GM18517 (cell line): ENCODE measurements at regions not wholly inside any gene's neighbourhood (a gene's known extent, or its start where the extent isn't known, plus 50 kb on each side); places are given as distances from the start of the nearest gene placed in this dataset.
"Not testable (repeated sequence)": the region's sequence is repeated elsewhere in the genome, so short reads cannot be mapped to it uniquely, and the experiment has no call there.

Experiments used
- ATAC-seq: cut with Tn5 transposase; IDR thresholded peaks from one replicate; pipeline ENCODE4 v1.9.1; 2021; ENCODE audit warnings: mild to moderate bottlenecking, moderate library complexity; ENCODE audit not compliant: unreplicated experiment

DNA sequence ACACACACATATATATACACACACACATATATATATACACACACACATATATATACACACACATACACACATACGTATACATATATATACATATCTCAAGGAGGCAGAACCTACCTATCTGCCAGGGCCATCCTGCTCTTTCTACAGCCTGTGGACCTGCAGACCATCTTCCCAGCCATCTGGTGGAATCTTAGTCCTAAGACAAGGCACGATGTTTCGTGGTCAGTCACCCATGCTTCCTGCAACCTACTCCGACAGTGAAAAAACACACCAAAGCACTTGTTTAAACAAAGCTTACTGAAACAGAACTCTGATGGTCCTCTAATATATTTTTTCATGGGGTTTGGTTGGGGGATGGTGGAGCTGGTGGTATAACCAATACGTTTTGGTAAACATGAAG, 164.2 kb upstream of the ZNF521 start:
- no peak for ATAC-seq

DNA sequence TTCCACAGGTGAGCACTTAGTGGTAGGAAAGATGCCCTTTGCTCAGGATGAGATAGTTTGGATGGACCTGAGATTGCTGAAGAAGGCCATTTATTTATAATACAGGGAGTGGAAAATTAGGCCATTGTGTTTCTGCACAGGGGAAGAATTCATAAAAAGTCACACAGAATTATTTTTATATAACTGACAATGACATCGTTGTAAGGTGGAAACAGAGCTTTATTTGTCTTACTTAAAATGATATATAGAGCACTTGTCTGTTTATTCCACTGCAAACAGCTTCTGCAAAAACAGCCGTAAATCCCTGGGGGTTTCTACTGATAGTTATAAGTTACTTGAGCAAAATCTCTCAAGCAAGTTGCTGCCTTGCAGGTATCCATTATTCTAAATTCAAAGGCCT, 158.1 kb upstream of the ZNF521 start:
- ATAC-seq: no peak

DNA sequence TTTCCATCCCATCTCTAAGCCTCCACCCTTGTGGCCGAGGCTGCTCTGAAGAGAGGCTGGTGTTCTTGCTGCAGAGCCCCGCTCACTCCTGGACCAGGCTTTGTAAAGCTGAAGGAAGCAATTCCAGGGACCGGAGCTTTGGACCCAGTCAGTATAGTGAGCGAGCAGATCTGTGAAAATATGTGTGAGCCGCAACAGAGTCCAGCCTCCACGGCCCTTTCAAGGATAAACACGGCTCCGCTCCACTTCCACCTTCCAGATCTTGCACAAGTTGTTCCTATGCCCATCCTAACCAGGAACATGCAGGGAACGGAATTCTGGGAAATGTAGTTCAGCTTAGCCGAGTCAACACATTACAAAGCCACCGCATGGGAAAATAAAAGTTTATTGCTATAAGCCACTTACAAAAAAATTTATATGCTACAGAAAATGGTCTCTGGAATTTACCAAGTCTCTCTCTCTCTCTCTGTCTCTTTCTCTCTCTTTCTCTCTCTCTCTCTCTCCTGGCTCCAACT, 151.7 kb upstream of the ZNF521 start:
- no peak for ATAC-seq

DNA sequence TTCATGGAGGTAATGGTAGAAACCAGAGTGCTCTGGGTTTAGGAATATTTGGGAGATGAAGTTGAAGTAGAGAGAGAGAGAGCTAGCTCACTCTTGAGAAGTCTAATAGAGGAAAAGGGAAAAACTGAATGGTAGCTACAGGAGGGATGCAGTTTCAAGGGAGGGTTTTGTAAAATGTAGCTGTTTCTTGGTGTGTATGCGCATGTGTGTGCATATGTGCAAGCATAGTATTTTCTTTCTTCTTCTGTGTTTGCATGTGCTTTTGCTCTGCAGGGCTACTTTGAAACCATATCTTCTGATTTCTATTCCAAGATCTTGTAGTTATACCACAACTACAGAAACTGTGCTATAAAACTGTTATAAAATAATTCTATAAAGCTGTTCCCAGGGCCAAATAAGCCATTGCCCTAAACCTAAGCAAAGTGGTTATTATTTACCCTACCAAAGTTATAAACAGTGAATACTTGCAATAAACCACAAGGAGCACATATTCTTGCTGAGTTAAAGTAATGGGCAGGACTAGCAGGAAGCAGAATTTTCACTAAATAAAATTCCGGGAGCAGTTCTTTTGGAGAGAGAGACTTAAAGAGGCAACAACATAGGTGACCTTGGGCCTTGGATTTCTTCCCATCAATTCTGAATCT, 145.3 kb upstream of the ZNF521 start:
- ATAC-seq: no peak

DNA sequence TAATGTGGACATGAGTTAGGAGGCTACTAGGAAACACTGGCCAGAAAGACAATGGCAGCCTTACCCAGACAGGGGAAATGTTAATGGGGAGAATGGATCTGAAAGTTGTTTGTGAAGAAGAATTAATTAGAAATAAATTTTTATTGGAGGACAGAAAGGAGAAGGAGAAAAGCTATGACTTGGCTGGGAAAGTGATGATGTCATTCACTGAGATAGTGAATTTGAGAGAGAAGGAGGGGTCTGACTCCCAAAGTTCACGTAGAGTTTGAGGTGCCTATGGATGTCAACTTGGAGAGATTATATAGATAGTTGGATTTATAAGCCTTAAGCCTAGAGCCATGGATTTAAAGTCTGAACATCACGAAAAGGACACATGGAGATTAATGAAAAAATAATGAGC, 144.6 kb upstream of the ZNF521 start:
- no peak for ATAC-seq

DNA sequence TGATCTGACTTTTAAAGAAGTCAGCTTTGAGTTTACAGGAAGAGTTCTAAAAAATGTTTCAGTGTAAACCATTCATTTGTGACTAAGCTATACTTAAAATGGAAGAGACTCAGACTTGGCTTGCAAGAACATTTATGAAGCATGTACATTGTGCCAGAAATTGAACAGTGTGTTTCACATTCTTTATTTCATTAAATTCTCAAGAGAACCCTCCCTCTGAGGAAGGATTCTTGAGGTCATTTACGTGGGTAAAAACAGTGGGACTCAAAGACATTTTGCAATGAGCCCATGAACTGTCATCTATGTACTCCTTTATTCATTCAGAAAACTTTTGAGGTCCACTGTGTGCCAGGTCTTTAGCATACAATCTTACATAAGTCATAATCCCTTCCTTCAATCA, 143.6 kb upstream of the ZNF521 start:
- no peak for ATAC-seq

DNA sequence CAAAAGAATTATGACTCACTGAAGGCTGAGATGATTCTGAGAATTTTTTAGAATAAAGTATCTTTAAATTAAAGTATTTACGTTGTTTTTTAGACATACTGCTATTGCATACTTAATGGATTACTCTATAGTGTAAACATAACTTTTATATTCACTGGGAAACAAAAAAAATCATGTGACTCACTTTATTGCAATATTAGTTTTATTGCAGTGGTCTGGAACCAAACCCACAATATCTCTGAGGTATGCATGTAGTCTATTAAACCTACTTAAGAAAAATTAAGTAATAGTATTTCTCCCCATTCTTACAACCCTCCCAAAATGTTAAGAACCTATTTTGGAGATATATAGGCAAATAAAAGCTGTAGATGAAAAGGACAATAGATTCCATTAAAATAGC, 142.9 kb upstream of the ZNF521 start:
- no peak for ATAC-seq

DNA sequence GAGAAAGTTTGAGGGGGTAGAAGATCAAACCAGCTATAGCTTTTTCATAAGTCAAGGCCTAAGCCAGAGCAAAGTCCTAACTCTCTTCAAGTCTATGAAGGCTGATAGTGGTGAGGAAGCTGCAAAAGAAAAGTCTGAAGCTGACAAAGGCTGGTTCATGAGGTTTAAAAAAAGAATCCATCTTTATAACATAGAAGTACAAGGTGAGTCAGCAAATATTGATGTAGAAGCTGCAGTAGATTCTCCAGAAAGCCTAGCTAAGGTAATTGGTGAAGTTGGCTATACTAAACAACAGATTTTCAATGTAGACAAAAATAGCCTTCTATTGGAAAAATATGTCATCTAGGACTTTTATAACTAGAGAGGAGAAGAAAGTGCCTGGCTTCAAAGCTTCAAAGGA, 141.4 kb upstream of the ZNF521 start:
- no peak for ATAC-seq

DNA sequence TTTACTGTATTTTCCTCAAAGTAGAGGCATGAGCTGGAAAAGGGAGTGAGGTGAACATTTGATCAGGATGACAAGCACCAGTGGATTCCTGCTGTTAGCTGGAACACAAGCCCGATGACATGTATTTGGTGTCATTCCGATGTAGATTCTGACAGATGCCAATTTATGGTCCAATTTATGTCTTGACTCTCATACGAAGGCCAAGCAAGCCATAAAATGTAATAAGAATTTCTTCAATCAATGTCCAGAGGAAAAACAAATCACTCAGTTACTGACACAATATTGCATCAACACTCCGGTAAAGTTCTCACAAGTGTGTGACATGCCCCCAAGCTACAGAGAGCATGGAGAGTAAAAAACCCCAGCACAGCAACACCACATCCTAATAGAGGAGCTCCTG, 138.3 kb upstream of the ZNF521 start:
- no peak for ATAC-seq

DNA sequence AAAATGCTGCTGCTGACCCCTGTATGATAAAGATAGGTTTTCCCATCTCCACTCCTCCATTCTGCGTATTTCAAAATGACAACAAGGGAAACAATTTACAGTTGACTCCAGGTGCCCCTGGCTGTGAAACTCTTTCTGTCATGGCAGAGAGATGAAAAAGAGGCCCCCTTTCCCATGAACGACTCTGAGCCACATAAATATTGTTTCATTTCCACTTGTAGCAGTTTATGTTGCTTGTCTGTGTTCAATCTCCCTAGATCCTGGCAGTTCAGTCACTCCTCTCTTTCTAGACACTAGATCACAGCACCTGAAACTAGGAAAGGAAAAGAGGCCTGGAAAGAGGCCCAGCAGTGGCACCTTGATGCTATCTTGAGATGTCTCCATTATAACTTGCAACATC, 121.0 kb upstream of the ZNF521 start:
- no peak for ATAC-seq

DNA sequence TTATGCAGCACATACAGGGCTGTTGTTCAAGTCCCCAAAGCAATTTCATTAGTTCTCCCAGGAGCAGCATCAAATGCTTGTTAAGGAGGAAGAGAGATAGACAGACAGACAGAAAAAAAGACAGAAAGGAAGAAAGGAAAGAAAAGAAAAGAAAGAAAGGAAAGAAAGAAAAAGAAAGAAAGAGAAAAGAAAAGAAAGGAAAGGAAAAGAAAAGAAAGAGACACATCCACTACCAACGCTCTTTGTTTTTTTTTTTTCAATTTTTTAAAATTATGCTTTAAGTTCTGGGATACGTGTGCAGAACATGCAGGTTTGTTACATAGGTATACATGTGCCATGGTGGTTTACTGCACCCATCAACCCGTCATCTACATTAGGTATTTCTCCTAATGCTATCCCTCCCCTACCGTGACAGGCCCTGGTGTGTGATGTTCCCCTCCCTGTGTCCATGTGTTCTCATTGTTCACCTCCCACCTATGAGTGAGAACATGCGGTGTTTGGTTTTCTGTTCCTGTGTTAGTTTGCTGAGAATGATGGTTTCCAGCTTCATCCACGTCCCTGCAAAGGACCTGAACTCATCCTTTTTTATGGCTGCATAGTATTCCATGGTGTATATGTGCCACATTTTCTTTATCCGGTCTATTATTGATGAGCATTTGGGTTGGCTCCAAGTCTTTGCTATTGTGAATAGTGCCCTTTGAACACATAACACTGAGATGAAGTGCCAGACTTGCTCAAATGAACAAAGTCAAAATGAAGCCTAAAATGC, 119.0 kb upstream of the ZNF521 start:
- ATAC-seq: not testable (repeated sequence)

DNA sequence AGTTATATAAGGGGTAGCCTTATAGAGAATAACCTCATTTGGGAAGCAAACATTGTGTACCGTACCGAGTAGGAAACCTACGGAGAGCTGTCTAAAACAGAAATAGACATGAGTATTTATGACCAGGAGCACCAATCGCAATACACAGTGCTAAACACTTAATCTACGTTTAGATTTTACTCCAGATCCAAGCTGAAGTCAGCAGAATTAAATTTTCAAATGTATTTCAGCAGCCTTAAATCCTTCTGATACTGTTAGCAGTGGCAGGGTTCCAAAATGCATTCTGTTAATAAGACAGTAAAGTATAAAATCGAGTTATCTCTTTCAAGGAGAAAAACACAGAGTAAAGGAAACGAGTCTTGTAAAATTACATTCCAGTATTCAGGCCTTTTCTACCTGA, 118.1 kb upstream of the ZNF521 start:
- no peak for ATAC-seq

DNA sequence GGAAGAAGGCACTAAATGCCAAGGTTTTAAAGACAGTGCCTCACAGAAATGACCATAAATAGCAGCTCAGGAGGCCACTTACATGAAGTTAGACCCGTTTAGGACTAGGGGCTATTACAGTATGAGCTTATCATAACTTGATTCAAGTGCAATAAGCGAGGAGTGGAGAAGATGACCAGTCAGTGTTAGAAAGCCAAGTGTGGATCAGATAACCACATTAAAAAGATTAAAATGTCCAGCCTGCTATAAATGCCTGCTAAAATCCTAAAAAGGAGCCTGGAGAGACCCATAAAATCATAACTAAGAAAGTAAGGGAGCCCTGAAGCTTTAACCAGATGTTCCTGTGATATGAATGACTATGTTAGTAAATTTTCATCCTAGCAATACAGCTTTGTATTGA, 117.5 kb upstream of the ZNF521 start:
- no peak for ATAC-seq

DNA sequence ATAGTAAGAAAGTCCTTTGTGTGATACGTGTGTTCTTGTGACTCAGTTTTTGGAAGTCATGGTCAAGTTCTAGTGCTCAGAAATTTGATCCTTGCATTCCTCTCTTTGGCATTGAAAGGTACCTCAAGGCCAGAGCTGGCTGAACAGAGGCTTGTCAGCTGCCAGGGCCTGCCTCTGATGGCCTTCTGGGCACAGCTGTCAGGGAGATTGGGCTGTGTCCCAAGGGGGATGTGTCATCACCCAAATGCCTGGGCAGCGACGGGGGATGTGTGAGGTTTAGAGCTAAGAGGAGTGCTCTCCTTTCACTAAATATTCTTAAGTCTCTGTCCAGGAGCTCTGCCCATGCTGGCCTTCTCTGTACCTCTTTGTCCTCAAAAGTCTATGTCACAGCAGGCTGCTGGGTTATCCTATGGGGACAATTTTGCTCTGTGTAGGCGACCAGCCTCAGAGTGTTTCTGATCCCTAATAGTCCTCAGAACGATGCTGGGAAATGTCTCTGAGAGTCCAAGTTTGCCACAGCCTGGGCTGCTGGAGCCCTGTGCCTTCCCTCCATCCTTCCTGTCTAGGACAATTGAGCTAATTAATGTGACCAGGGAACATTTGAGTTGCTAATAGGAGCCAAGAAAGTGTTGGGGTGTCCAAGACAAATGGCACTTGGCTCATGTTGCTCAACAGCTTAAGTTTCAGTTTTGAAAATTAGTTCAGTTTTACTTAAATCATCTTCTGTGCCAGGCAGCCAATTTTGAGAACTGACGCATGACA, 115.4 kb upstream of the ZNF521 start:
- no peak for ATAC-seq

DNA sequence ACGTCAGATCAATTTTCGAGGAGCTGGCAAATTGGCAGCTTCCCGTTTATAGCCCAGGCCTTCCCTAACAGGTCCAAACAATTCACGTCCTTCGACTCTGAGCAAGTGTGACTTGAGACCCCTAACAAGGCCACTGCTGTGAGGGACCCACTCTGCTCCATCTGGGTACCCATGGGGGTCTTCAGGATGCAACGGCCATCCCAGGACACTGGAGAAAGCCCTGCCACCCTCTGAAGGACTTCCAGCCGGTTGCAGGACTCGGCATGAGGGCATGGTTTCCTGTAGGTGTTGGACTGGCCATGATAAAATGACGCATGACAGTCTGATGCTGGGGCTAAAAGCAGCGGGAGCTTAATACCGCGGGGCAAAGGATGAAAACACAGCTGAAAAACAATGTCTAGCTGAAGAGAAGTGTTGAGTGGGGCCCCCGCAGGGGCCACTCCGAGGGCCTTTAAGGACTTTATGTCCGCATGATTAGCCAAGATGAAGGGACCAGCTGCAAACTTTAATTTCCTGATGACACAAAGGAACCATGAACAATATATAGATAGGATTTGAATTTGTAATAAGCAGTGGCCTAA, 113.3 kb upstream of the ZNF521 start:
- ATAC-seq: no peak

DNA sequence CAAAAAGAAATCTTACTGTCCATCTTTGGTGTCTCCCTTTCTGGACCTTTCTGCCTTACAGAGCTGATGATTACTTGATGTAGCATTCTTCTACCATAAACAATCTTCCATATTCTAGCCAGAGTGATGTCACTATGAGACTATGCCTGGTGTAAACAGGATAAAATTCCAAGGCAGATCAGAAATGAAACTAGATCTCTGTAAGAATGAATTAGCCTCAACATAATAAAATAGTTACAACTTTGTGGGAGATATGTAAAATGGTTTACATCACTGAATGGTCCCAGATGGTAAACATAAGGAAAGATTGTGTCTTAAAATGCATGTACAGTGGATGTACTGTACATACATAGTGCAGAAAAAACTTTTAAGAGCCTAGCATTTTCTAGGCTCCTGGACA, 112.3 kb upstream of the ZNF521 start:
- ATAC-seq: no peak

DNA sequence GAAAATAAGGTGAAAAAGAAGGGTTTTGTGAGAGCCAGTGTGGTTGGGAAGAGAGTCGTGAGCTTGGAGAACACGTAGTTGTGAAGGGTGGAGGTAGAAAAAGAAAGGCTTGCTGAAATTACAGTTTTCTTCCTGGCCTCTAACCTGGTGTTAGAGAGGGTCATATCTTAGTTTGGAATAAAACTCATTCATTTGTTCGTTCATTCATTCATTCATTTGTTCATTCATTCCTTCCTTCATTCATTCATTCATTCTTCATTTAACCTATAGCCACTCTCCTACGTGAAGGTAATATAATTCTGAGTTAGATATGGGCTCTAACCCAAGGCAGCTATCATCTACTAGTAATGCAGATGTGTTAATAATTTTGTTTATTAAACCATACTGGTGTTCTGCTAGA, 111.8 kb upstream of the ZNF521 start:
- ATAC-seq: no peak

DNA sequence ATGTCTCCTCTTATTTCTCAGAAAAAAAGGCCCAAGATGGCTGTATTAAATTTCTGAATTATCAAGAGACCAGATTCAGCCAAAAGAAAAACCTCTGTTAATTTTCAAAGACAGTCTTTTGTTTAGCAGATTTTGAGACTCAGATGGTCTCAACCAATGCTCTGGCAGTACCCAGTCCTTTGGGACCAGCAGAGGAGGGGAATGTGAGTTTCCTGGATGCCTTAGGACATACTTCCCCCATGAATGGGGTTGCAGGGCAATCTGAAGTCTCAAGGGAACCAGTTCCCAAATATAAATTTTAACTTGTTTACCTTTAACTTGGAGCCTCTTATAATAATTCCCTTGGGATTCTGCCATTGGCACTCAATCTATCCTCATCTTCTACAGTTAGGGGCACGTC, 107.8 kb upstream of the ZNF521 start:
- ATAC-seq: no peak

DNA sequence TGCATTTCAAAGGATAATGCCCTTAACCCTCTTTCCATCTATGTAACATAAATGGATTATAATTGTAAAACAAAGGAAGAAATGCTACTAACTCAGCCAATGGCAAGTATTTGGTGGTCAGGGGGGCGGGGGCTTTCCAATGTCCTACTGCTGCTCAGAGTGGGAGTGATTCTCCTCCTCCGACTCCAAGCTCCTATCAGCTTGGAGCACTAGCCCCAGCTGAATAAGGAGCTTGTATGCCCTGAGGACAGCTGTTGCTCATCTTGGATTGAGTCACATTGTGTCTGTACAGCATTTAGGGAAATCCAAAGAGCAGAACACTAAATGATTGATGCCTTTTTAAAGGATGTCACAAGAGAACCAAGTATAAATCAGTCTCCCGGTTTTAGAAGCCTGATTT, 105.6 kb upstream of the ZNF521 start:
- ATAC-seq: no peak

DNA sequence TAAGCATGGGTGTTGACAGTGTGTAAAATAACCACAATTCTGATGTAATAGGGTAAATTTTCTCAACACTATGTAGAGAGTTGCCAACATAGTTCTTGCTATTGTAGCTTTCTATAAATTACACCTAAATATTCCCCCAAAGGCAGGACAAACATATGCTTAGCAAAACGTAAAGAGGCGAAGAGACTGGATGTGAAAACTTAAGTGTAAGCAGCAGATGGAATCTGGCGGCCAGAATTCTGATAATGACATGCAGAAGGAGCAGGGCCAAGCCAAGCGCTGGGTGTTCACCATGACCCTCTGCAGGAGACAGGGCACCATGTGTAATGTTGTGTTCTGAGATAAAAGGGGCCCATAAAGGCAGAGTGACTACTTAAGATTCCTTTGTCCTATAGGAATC, 105.2 kb upstream of the ZNF521 start:
- ATAC-seq: no peak

DNA sequence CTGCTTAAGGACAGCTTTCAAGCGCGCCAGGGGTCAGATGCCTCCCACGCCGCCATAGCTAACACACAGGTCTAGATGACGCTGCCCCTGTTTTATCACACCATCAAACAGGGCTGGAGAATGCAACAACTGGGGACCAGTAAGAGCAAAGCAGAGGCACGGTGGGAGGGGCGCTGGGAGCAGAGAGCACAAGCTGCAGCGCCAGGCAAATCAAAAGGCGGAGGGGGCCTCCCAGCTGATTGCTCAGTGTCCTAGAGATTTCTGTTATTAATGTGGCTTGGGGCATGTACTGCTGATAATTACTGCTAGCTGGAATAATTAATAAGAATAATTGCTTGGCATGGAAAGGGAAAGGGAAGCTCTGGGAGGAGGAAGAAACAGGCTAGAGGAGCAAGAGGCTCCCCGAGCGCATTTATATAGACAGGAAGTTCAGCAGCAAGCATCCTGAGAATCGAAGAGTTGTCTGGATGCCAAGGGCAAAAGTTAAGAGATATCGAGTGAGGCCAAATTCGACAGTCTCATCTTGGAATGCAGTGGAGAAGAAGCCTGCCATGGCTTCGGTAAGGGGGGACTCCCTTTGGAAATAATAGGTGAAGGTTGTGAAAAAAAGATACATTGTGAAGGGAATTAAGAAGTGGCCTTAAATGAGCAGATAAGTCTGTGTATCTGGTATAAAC, 104.5 kb upstream of the ZNF521 start:
- ATAC-seq: no peak
